Transverse colon (tissue), 4 donors: ENCODE measurements at regions not wholly inside any gene's neighbourhood (a gene's known extent, or its start where the extent isn't known, plus 50 kb on each side); places are given as distances from the start of the nearest gene placed in this dataset.

Experiments
- DNase-seq: peaks from one replicate; pipeline ENCODE4 v3.0.0-alpha.2; 2019
- H3K27ac ChIP-seq, 4 donors: fragments of 200-600 bp; sonication (generic); 2 replicates each; pipeline ENCODE4 v1.5.1; 2016 to 2018; ENCODE audit warnings: inconsistent platforms in 4 of 4
- H3K27me3 ChIP-seq: fragments of 200-600 bp; sonication (generic); 2 replicates; pipeline ENCODE4 v1.5.1; 2017; ENCODE audit warnings: inconsistent platforms
- H3K36me3 ChIP-seq, 4 donors: fragments of 200-600 bp; sonication (generic); 2 replicates each; pipeline ENCODE4 v1.5.1; 2017 to 2019; ENCODE audit warnings: inconsistent platforms in 4 of 4
- H3K4me1 ChIP-seq, 4 donors: fragments of 200-600 bp; sonication (generic); 2 replicates each; pipeline ENCODE4 v1.5.1; 2017 to 2020; ENCODE audit warnings: inconsistent platforms in 4 of 4
- H3K4me3 ChIP-seq, 4 donors: fragments of 200-600 bp; sonication (generic); 1 replicate in 1 of 4; 2 replicates in 3 of 4; pipeline versions ENCODE4 v1.5.1 to v1.6.1; 2017 to 2019; ENCODE audit warnings: inconsistent platforms in 4 of 4
- H3K9me3 ChIP-seq, 2 donors: fragments of 200-600 bp; sonication (generic); 2 replicates each; pipeline ENCODE4 v1.5.1; 2017 to 2019; ENCODE audit warnings: inconsistent platforms in 2 of 2
- CTCF ChIP-seq, 5 experiments: fragments of 200-600 bp in 3 of 5; fragments of 450-650 bp in 2 of 5; sonication (generic) in 3 of 5; IDR thresholded peaks; 1 replicate in 2 of 5; 2 replicates in 3 of 5; pipeline ENCODE4 v1.5.1; 2016 to 2017; ENCODE audit warnings: antibody characterized with exemption in 5 of 5, inconsistent platforms in 3 of 5, mild to moderate bottlenecking in 2 of 5, moderate library complexity in 1 of 5
- EP300 ChIP-seq: sonication (generic); formaldehyde crosslinking; IDR thresholded peaks from one replicate; pipeline ENCODE4 v1.6.1; 2017; ENCODE audit warnings: antibody characterized with exemption, low read depth
- POLR2A ChIP-seq: fragments of 450-650 bp; IDR thresholded peaks from one replicate; pipeline ENCODE4 v1.6.1; 2016; ENCODE audit warnings: antibody characterized with exemption, mild to moderate bottlenecking, moderate library complexity
- POLR2AphosphoS5 ChIP-seq, 3 donors: sonication (generic); formaldehyde crosslinking; IDR thresholded peaks; one replicate each; pipeline ENCODE4 v1.6.1; 2016; ENCODE audit warnings: antibody characterized with exemption in 3 of 3
- WGBS, 2 donors: methylation state at CpG; one replicate each; pipeline ENCODE4 v1.1.5; 2018; ENCODE audit warnings: low coverage in 1 of 2; 5-methylcytosine and 5-hydroxymethylcytosine counted together
- in situ Hi-C, 4 donors: fragments of 200-750 bp; cut with MboI; loops; one replicate each; pipeline versions ENCODE4 v1.15.0 to v1.15.1; 2017; ENCODE audit warnings: low sequenced_read_pairs in 3 of 4, low pct_ligation_motif_present in 1 of 4, low pct_unique_long_range_greater_than_20kb in 1 of 4
- intact Hi-C: fragments of 100-400 bp; cut with DNase I; formaldehyde crosslinking; loops from one replicate; pipeline ENCODE4 v1.15.1; 2023; ENCODE audit warnings: low total_unique reads

- Histone ChIP-seq H3K4me1 (no peaks in the 10 kb centered on the region), H3K4me3 (no peak overlapping the region), H3K27ac (no peak overlapping the region), H3K36me3 (no peaks in the 10 kb centered on the region), H3K9me3 (peaks cover 0 to 5% of the 10 kb centered on the region in 2 donors), H3K27me3 (no peaks in the 10 kb centered on the region)
- intact Hi-C loops: no loop called here
- DNase-seq: no peak
- in situ Hi-C loops: no loop called here
- TF ChIP-seq POLR2AphosphoS5 (IDR thresholded peaks at IDR 0.05) (no peak), POLR2A (no peak), EP300 (no peak), CTCF (IDR thresholded peaks at IDR 0.05) (no peak)
These were observed 910.5 kb upstream of the CHORDC1 start for GRCh38 chr11:91133361-91133760.

- H3K4me1 ChIP-seq: no peaks in the 10 kb centered on the region
- no peaks in the 10 kb centered on the region for H3K27me3 ChIP-seq
- H3K27ac ChIP-seq: no peak overlapping the region
- TF ChIP-seq EP300: no peak
- no peak for TF ChIP-seq POLR2AphosphoS5 (IDR thresholded peaks at IDR 0.05)
- no peak for TF ChIP-seq CTCF (IDR thresholded peaks at IDR 0.05)
- no peak for TF ChIP-seq POLR2A
- H3K36me3 ChIP-seq: no peaks in the 10 kb centered on the region
- H3K4me3 ChIP-seq: no peak overlapping the region
- no peak for DNase-seq
- WGBS, 2 donors: 70 to 71% methylated on average over 3 of the region's 3 CpGs
- intact Hi-C loops (no loop called here), in situ Hi-C loops (loop anchor here in 1 of 4 donors (10.0 kb wide), 1 partner anchor 55 kb away; no protein-coding TSS in a partner anchor)
- H3K9me3 ChIP-seq: no peaks in the 10 kb centered on the region
These were observed 906.7 kb upstream of the CHORDC1 start for GRCh38 chr11:91129596-91129995.

GRCh38 chr11:91124363-91124762 lies 901.5 kb upstream of the CHORDC1 start:
- 93 to 100% methylated on average over 1 of the region's 1 CpG for WGBS, 2 donors
- DNase-seq: no peak
- Histone ChIP-seq H3K9me3 (no peaks in the 10 kb centered on the region), H3K4me3 (no peak overlapping the region), H3K27ac (no peak overlapping the region), H3K4me1 (no peaks in the 10 kb centered on the region), H3K36me3 (no peaks in the 10 kb centered on the region), H3K27me3 (no peaks in the 10 kb centered on the region)
- no peak for TF ChIP-seq EP300
- TF ChIP-seq POLR2A: no peak
- no peak for TF ChIP-seq POLR2AphosphoS5 (IDR thresholded peaks at IDR 0.05)
- TF ChIP-seq CTCF (IDR thresholded peaks at IDR 0.05): no peak
- intact Hi-C loops (no loop called here), in situ Hi-C loops (loop anchor here in 2 of 4 donors (10.0 to 25.0 kb wide), 2 partner anchors 60 to 112 kb away; no protein-coding TSS in a partner anchor)

- Histone ChIP-seq H3K27me3 (no peaks in the 10 kb centered on the region), H3K27ac (no peak overlapping the region), H3K4me3 (no peak overlapping the region), H3K36me3 (no peaks in the 10 kb centered on the region), H3K4me1 (no peaks in the 10 kb centered on the region), H3K9me3 (no peaks in the 10 kb centered on the region)
- 20 to 35% methylated on average over 1 of the region's 1 CpG for WGBS, 2 donors
- in situ Hi-C loops (loop anchor here in 1 of 4 donors (25.0 kb wide), 1 partner anchor 103 kb away; no protein-coding TSS in a partner anchor), intact Hi-C loops (no loop called here)
- no peak for DNase-seq
- no peak for TF ChIP-seq CTCF (IDR thresholded peaks at IDR 0.05)
- no peak for TF ChIP-seq EP300
- no peak for TF ChIP-seq POLR2AphosphoS5 (IDR thresholded peaks at IDR 0.05)
- no peak for TF ChIP-seq POLR2A
These were observed 892.3 kb upstream of the CHORDC1 start for GRCh38 chr11:91115116-91115515.
